ENCODE measurements at regions not wholly inside any gene's neighbourhood (a gene's known extent, or its start where the extent isn't known, plus 50 kb on each side); places are given as distances from the start of the nearest gene placed in this dataset.

DNA sequence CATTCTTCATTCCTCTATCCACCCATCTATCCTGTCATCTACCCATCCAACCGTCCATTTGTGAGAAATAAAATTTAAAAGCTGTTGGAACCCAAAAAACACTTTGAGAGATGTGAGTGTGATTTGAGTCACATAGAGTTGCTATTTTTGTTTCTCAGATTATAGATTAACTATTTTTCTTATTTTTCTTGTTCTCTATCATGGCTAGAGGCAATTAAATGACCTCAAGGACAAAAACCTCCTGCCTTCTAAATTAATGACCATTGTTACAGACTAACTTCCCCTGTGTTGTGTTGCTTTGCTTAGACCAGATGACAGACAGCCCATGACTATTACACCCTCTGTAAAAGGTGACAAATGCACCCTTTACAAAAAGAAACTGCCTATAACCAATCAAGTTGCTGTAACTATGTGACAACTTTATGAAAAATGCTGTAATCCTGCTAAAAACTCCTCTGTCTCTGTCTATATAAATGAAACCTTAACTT is 207.9 kb upstream of the CXCR4 start:
- TF ChIP-seq, protein P1, sequence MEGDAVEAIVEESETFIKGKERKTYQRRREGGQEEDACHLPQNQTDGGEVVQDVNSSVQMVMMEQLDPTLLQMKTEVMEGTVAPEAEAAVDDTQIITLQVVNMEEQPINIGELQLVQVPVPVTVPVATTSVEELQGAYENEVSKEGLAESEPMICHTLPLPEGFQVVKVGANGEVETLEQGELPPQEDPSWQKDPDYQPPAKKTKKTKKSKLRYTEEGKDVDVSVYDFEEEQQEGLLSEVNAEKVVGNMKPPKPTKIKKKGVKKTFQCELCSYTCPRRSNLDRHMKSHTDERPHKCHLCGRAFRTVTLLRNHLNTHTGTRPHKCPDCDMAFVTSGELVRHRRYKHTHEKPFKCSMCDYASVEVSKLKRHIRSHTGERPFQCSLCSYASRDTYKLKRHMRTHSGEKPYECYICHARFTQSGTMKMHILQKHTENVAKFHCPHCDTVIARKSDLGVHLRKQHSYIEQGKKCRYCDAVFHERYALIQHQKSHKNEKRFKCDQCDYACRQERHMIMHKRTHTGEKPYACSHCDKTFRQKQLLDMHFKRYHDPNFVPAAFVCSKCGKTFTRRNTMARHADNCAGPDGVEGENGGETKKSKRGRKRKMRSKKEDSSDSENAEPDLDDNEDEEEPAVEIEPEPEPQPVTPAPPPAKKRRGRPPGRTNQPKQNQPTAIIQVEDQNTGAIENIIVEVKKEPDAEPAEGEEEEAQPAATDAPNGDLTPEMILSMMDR (IDR thresholded peaks at IDR 0.05; ENCODE audit: insufficient read depth, low read length, missing control alignments), result no peak
- no peak for DNase-seq (ENCODE audit: low read depth, low spot score)
- ChIA-PET POLR2A (no interaction called here), CTCF (no interaction called here)
- H3K4me3 ChIP-seq (ENCODE audit: low read depth, low read length), result no peak overlapping the region

DNA sequence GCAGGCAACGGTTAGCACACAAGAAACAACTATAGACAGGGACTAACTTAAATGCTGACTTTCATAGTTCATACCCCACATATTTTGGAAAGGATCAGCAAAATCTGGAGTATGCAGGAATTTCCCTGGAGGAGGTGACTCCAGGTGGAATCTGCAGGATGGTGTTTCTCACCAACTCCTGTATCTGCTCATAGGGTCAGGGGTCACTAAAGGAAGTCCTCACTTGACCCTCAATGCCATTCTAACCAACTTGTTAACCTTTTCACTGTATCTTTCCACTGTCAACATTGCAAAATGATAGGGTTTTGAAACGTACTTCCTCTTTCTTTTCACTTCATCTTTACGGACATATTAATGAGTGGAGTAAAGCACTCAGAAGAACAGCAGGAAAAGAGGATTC is 207.0 kb upstream of the CXCR4 start:
- DNase-seq (ENCODE audit: low read depth, low spot score), result no peak
- ChIA-PET CTCF (no interaction called here), POLR2A (no interaction called here)
- TF ChIP-seq, protein P1 (IDR thresholded peaks at IDR 0.05; ENCODE audit: insufficient read depth, low read length, missing control alignments), result no peak
- H3K4me3 ChIP-seq (ENCODE audit: low read depth, low read length), result no peak overlapping the region

DNA sequence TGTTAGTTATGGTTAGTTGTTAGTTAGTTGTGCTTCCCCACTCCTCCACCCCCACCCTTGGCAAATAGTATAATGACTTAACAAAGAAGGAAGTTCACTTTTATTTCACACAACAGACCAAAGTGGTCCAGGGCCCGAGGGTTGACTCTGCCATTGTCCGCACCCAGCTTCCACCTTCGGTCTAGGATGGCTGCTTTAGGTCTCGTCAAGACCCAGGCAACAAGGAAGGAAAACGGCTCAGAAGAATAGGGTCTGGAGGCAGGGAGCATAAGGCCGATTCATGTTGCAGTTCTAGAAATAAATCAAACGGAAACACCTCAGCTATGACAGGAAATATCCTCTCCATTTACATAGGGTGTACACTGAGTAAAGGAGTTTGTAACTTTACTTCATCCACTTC is 206.0 kb upstream of the CXCR4 start:
- H3K4me3 ChIP-seq (ENCODE audit: low read depth, low read length), result no peak overlapping the region
- no peak for DNase-seq (ENCODE audit: low read depth, low spot score)
- TF ChIP-seq, protein P1 (IDR thresholded peaks at IDR 0.05; ENCODE audit: insufficient read depth, low read length, missing control alignments), result no peak
- ChIA-PET CTCF (no interaction called here), POLR2A (no interaction called here)

DNA sequence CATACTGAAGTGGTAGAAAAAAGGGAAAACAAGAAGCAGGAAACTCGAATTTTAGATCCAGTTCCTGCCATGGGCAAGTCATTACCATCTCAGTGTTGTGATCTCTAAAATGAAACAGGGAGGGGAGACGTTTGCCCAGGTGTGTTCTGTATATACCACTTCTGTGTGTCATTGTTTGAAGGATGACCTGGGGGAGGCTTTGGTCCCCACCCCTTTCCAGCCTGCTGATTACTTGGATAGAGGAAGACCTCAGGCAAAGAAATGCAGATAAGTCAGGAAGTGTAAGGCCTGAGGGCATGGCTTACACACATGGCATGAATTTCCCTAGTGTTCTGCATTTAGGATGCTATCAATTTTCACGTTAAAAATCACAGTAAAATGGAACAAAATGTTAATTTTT is 205.2 kb upstream of the CXCR4 start:
- TF ChIP-seq, protein P1 (IDR thresholded peaks at IDR 0.05; ENCODE audit: insufficient read depth, low read length, missing control alignments), result no peak
- H3K4me3 ChIP-seq (ENCODE audit: low read depth, low read length), result no peak overlapping the region
- CTCF ChIA-PET, result no interaction called here
- POLR2A ChIA-PET, result no interaction called here
- no peak for DNase-seq (ENCODE audit: low read depth, low spot score)

DNA sequence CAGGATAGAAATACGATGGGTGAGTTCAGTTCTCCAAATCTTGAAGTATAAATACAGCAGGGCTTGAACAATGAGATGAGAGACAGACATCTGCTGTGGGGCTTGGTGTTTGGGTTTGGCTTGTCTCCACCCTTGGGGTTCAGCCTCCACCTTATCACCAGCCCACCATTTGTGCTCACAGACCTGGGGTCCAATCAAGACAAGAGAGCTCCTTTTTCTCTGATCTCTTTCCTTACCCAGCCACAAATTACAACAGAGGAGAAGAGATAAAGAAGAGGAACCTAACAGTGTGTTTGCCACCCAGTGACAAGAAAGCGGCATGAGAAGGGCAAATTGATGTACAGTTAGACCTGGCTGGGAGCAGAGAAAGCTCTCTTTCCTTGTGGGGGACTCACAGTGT is 204.5 kb upstream of the CXCR4 start:
- no peak for DNase-seq (ENCODE audit: low read depth, low spot score)
- ChIA-PET POLR2A (no interaction called here), CTCF (no interaction called here)
- TF ChIP-seq, protein P1 (IDR thresholded peaks at IDR 0.05; ENCODE audit: insufficient read depth, low read length, missing control alignments), result no peak
- H3K4me3 ChIP-seq (ENCODE audit: low read depth, low read length), result no peak overlapping the region

DNA sequence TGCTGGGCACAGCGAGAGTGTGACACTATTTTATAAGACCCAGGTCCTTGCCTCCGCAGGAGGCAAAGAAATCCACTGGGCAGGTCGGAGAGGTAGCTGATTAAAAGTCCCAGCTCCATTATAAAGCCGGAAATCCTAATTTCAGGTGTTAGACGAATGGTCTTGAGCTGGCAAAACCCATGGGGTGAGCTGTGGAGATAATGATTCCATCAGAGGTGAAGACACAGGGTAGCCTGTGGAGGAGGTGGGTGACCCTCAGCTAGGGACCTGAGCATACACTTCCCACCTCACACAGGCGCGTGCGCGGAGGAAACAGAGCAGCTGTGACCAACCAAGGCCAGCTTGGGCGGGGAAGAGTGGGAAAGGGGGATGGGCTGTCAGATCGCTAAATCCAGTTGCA is 201.7 kb upstream of the CXCR4 start:
- no peak for DNase-seq (ENCODE audit: low read depth, low spot score)
- ChIA-PET POLR2A (no interaction called here), CTCF (no interaction called here)
- TF ChIP-seq, protein P1 (IDR thresholded peaks at IDR 0.05; ENCODE audit: insufficient read depth, low read length, missing control alignments), result no peak
- no peak overlapping the region for H3K4me3 ChIP-seq (ENCODE audit: low read depth, low read length)
